Spleen (tissue), 11 donors: ENCODE measurements at regions not wholly inside any gene's neighbourhood (a gene's known extent, or its start where the extent isn't known, plus 50 kb on each side); places are given as distances from the start of the nearest gene placed in this dataset.

Source experiments
- DNase-seq: peaks from one replicate; pipeline ENCODE4 v3.0.0-alpha.2; 2020
- H3K27ac ChIP-seq, 8 donors: fragments of 200-600 bp; sonication (generic) in 7 of 8; 1 replicate in 4 of 8; 2 replicates in 4 of 8; pipeline versions ENCODE4 v1.5.0 to v1.8.0; 2016 to 2021; ENCODE audit warnings: inconsistent platforms in 4 of 8, mild to moderate bottlenecking in 4 of 8, moderate library complexity in 1 of 8
- H3K27me3 ChIP-seq, 7 donors: fragments of 200-600 bp; sonication (generic) in 6 of 7; replicated peaks in 1 of 7; 1 replicate in 4 of 7; 2 replicates in 3 of 7; pipeline versions ENCODE4 v1.5.0 to v1.8.0; 2016 to 2021; ENCODE audit warnings: inconsistent platforms in 3 of 7, mild to moderate bottlenecking in 1 of 7
- H3K36me3 ChIP-seq, 6 donors: fragments of 200-600 bp; sonication (generic) in 5 of 6; 1 replicate in 4 of 6; 2 replicates in 2 of 6; pipeline versions ENCODE4 v1.5.0 to v1.8.0; 2016 to 2021; ENCODE audit warnings: inconsistent platforms in 2 of 6
- H3K4me1 ChIP-seq, 6 donors: fragments of 200-600 bp; sonication (generic) in 5 of 6; 1 replicate in 3 of 6; 2 replicates in 3 of 6; pipeline versions ENCODE4 v1.5.0 to v1.8.0; 2016 to 2021; ENCODE audit warnings: inconsistent platforms in 3 of 6
- H3K4me3 ChIP-seq, 8 donors: fragments of 200-600 bp; sonication (generic) in 7 of 8; 1 replicate in 4 of 8; 2 replicates in 4 of 8; pipeline versions ENCODE4 v1.5.0 to v1.8.0; 2016 to 2021; ENCODE audit warnings: inconsistent platforms in 4 of 8, mild to moderate bottlenecking in 4 of 8, moderate library complexity in 2 of 8
- H3K9me3 ChIP-seq, 8 donors: fragments of 200-600 bp; sonication (generic) in 7 of 8; 1 replicate in 4 of 8; 2 replicates in 4 of 8; pipeline versions ENCODE4 v1.5.0 to v1.8.0; 2016 to 2021; ENCODE audit warnings: inconsistent platforms in 4 of 8
- CTCF ChIP-seq, 11 experiments: fragments of 200-600 bp in 7 of 11; fragments of 450-650 bp in 4 of 11; sonication (generic) in 4 of 11; IDR thresholded peaks in 8 of 11; conservative IDR thresholded peaks in 3 of 11; 1 replicate in 7 of 11; 2 replicates in 4 of 11; pipeline versions ENCODE4 v1.4.0 to v1.8.0; 2016 to 2021; ENCODE audit warnings: antibody characterized with exemption in 11 of 11, inconsistent platforms in 4 of 11, mild to moderate bottlenecking in 1 of 11
- POLR2A ChIP-seq, 3 donors: fragments of 450-650 bp; IDR thresholded peaks; one replicate each; pipeline ENCODE4 v1.5.1; 2017; ENCODE audit warnings: antibody characterized with exemption in 3 of 3, mild to moderate bottlenecking in 1 of 3
- POLR2AphosphoS5 ChIP-seq, 3 donors: sonication (generic); formaldehyde crosslinking; IDR thresholded peaks; one replicate each; pipeline ENCODE4 v1.5.1; 2017; ENCODE audit warnings: antibody characterized with exemption in 3 of 3
- WGBS, 5 donors: extraction: QIAGEN DNeasy Blood & Tissue Kit in 3 of 5; methylation state at CpG; one replicate each; pipeline versions ENCODE4 v1.1.5 to v1.1.7; 2013 to 2018; 5-methylcytosine and 5-hydroxymethylcytosine counted together
- intact Hi-C: fragments of 100-400 bp; cut with DNase I; formaldehyde crosslinking; loops from one replicate; pipeline ENCODE4 v1.15.0; 2023; ENCODE audit warnings: low total_unique reads
- donor health status: healthy with polysubstance abuse.
- donor health status: DM: no; HTN: no; CAD: no; lungs with moderate emphysema.
- donor health status: DM: no; HTN: no; CAD: no.
- donor health status: Bipolar disorder and iron deficiency.
- donor health status: healthy.
- donor health status: DM: no; HTN: no; CAD: no.
- donor health status: DM: yes; HTN: yes; CAD: no.

- Histone ChIP-seq H3K4me3 (no peak overlapping the region), H3K27me3 (no peaks in the 10 kb centered on the region), H3K36me3 (no peaks in the 10 kb centered on the region), H3K4me1 (peaks cover 0 to 4% (median 0%) of the 10 kb centered on the region in 6 donors), H3K27ac (no peak overlapping the region), H3K9me3 (no peaks in the 10 kb centered on the region)
- intact Hi-C loops, result no loop called here
- WGBS, 5 donors, result 66 to 77% (median 74%) methylated on average over 14 to 16 of the region's 16 CpGs
- TF ChIP-seq CTCF (IDR thresholded peaks at IDR 0.05 in 8 of 11, conservative IDR thresholded peaks at IDR 0.05 in 3 of 11), result no peak
- TF ChIP-seq POLR2A (IDR thresholded peaks at IDR 0.05), result no peak
- TF ChIP-seq POLR2AphosphoS5 (IDR thresholded peaks at IDR 0.05), result no peak
- no peak for DNase-seq
These were observed 180.7 kb upstream of the NRXN3 start for GRCh38 chr14:77989441-77989991.

- H3K27me3 ChIP-seq, result no peaks in the 10 kb centered on the region
- intact Hi-C loops, result no loop called here
- peaks cover 0 to 1% (median 0%) of the 10 kb centered on the region in 6 donors for H3K4me1 ChIP-seq
These were observed 179.8 kb upstream of the NRXN3 start for GRCh38 chr14:77990337-77990736.

GRCh38 chr14:77991128-77991772 is 178.9 kb upstream of the NRXN3 start:
- Histone ChIP-seq H3K4me3 (no peak overlapping the region), H3K36me3 (no peaks in the 10 kb centered on the region), H3K27ac (no peak overlapping the region), H3K4me1 (no peaks in the 10 kb centered on the region), H3K9me3 (no peaks in the 10 kb centered on the region), H3K27me3 (no peaks in the 10 kb centered on the region)
- intact Hi-C loops, result no loop called here
- DNase-seq, result no peak
- TF ChIP-seq POLR2AphosphoS5 (IDR thresholded peaks at IDR 0.05), result no peak
- TF ChIP-seq CTCF (IDR thresholded peaks at IDR 0.05 in 8 of 11, conservative IDR thresholded peaks at IDR 0.05 in 3 of 11), result no peak
- no peak for TF ChIP-seq POLR2A (IDR thresholded peaks at IDR 0.05)
- WGBS, 5 donors, result 34 to 50% (median 34%) methylated on average over 4 of the region's 4 CpGs

More at GRCh38 chr14:77990337-77990736, 179.8 kb upstream of the NRXN3 start:
- H3K27ac ChIP-seq, result no peak overlapping the region
- no peaks in the 10 kb centered on the region for H3K9me3 ChIP-seq
- no peak for DNase-seq
- no peak overlapping the region for H3K4me3 ChIP-seq
- WGBS, 5 donors, result 84 to 93% (median 88%) methylated on average over 3 of the region's 3 CpGs
- no peaks in the 10 kb centered on the region for H3K36me3 ChIP-seq
- TF ChIP-seq CTCF (IDR thresholded peaks at IDR 0.05 in 8 of 11, conservative IDR thresholded peaks at IDR 0.05 in 3 of 11) (no peak), POLR2A (IDR thresholded peaks at IDR 0.05) (no peak)

GRCh38 chr14:78005325-78005724 is 164.8 kb upstream of the NRXN3 start:
- H3K4me3 ChIP-seq, result no peak overlapping the region
- H3K9me3 ChIP-seq, result peaks cover 0 to 50% (median 44%) of the 10 kb centered on the region in 8 donors
- DNase-seq, result no peak
- H3K27ac ChIP-seq, result no peak overlapping the region
- intact Hi-C loops, result no loop called here
- WGBS, 5 donors, result 32 to 70% (median 46%) methylated on average over 1 of the region's 1 CpG
- H3K36me3 ChIP-seq, result no peaks in the 10 kb centered on the region
- no peaks in the 10 kb centered on the region for H3K27me3 ChIP-seq
- TF ChIP-seq CTCF (IDR thresholded peaks at IDR 0.05 in 8 of 11, conservative IDR thresholded peaks at IDR 0.05 in 3 of 11) (no peak), POLR2A (IDR thresholded peaks at IDR 0.05) (no peak), POLR2AphosphoS5 (IDR thresholded peaks at IDR 0.05) (no peak)
- H3K4me1 ChIP-seq, result no peaks in the 10 kb centered on the region
